Endometrium (tissue), 2 donors: ENCODE measurements at regions not wholly inside any gene's neighbourhood (a gene's known extent, or its start where the extent isn't known, plus 50 kb on each side); places are given as distances from the start of the nearest gene placed in this dataset.
"Not testable (repeated sequence)": the region's sequence is repeated elsewhere in the genome, so short reads cannot be mapped to it uniquely, and the experiment has no call there.

Experiments
- FAIRE-seq: peaks from 2 replicates; lab custom pipeline; 2012; peaks lifted over from hg19 to GRCh38; lab: Jason Lieb, UNC
- donor health status: control.
- donor health status: control.

GRCh38 chr15:79608066-79608864 lies 176.1 kb downstream of the MINAR1 start:
- no peak for FAIRE-seq

GRCh38 chr15:79609506-79609905 lies 177.4 kb downstream of the MINAR1 start:
- no peak for FAIRE-seq

- FAIRE-seq, result no peak
These were observed 177.9 kb downstream of the MINAR1 start for GRCh38 chr15:79610021-79610420.

GRCh38 chr15:79615754-79616153 lies 183.6 kb downstream of the MINAR1 start:
- FAIRE-seq, result no peak

GRCh38 chr15:79617071-79617470 lies 184.9 kb downstream of the MINAR1 start:
- FAIRE-seq, result no peak

GRCh38 chr15:79620112-79620857 lies 188.1 kb downstream of the MINAR1 start:
- no peak for FAIRE-seq

- FAIRE-seq, result not testable (repeated sequence)
These were observed 189.7 kb downstream of the MINAR1 start for GRCh38 chr15:79621805-79622204.

- FAIRE-seq, result no peak
These were observed 191.4 kb downstream of the MINAR1 start for GRCh38 chr15:79623488-79623887.

GRCh38 chr15:79629687-79630086 lies 197.6 kb downstream of the MINAR1 start:
- no peak for FAIRE-seq

- FAIRE-seq, result no peak
These were observed 200.3 kb downstream of the MINAR1 start for GRCh38 chr15:79632457-79632856.

GRCh38 chr15:79635149-79635771 lies 203.1 kb downstream of the MINAR1 start:
- no peak for FAIRE-seq

GRCh38 chr15:79635897-79636561 lies 203.9 kb downstream of the MINAR1 start:
- no peak for FAIRE-seq

GRCh38 chr15:79640206-79640605 lies 208.1 kb downstream of the MINAR1 start:
- FAIRE-seq, result no peak

GRCh38 chr15:79641841-79642240 lies 209.7 kb downstream of the MINAR1 start:
- no peak for FAIRE-seq

- no peak for FAIRE-seq
These were observed 211.3 kb downstream of the MINAR1 start for GRCh38 chr15:79643393-79643792.

GRCh38 chr15:79644091-79644490 lies 212.0 kb downstream of the MINAR1 start:
- no peak for FAIRE-seq

- FAIRE-seq, result not testable (repeated sequence)
These were observed 220.8 kb downstream of the MINAR1 start for GRCh38 chr15:79652972-79653371.

GRCh38 chr15:79653533-79653932 lies 221.4 kb downstream of the MINAR1 start:
- no peak for FAIRE-seq

- FAIRE-seq, result no peak
These were observed 224.2 kb downstream of the MINAR1 start for GRCh38 chr15:79656151-79657000.

- no peak for FAIRE-seq
These were observed 225.6 kb downstream of the MINAR1 start for GRCh38 chr15:79657722-79658121.

- FAIRE-seq, result no peak
These were observed 227.6 kb downstream of the MINAR1 start for GRCh38 chr15:79659691-79660090.

- no peak for FAIRE-seq
These were observed 229.3 kb downstream of the MINAR1 start for GRCh38 chr15:79661411-79661810.
